Activated T-cell treated with anti-CD3 and anti-CD28 coated beads, Interleukin-2, amount 50 U/mL, for 24 hours (primary cell): ENCODE measurements at regions not wholly inside any gene's neighbourhood (a gene's known extent, or its start where the extent isn't known, plus 50 kb on each side); places are given as distances from the start of the nearest gene placed in this dataset.

Experiments used
- DNase-seq: peaks from one replicate; pipeline ENCODE4 v3.0.0-alpha.2; 2020
- H3K27ac Mint-ChIP-seq: 2 replicates; pipeline ENCODE4 v1.8.0; 2020; ENCODE audit warnings: mild to moderate bottlenecking, mixed read lengths
- H3K27me3 Mint-ChIP-seq: 2 replicates; pipeline ENCODE4 v1.8.0; 2020; ENCODE audit warnings: mixed read lengths
- H3K36me3 Mint-ChIP-seq: 2 replicates; pipeline ENCODE4 v1.8.0; 2020; ENCODE audit warnings: low read depth, mixed read lengths
- H3K4me1 Mint-ChIP-seq: 2 replicates; pipeline ENCODE4 v1.8.0; 2020; ENCODE audit warnings: low read depth, mixed read lengths
- H3K4me3 Mint-ChIP-seq: 2 replicates; pipeline ENCODE4 v1.8.0; 2020; ENCODE audit warnings: mild to moderate bottlenecking, moderate library complexity, mixed read lengths
- H3K9me3 Mint-ChIP-seq: 2 replicates; pipeline ENCODE4 v1.8.0; 2020; ENCODE audit warnings: mixed read lengths

- Mint-ChIP-seq H3K4me1 (peaks cover 19% of the 10 kb centered on the region), H3K9me3 (no peaks in the 10 kb centered on the region), H3K27ac (no peak overlapping the region), H3K27me3 (peaks cover 5% of the 10 kb centered on the region), H3K4me3 (no peak overlapping the region), H3K36me3 (no peaks in the 10 kb centered on the region)
- DNase-seq = no peak
Measured at GRCh38 chr20:2203436-2203835, 92.4 kb upstream of the TGM3 start.

GRCh38 chr20:2204021-2204420 is 91.8 kb upstream of the TGM3 start:
- Mint-ChIP-seq H3K4me1 (peaks cover 22% of the 10 kb centered on the region), H3K27ac (no peak overlapping the region), H3K4me3 (no peak overlapping the region), H3K27me3 (peaks cover 5% of the 10 kb centered on the region), H3K9me3 (no peaks in the 10 kb centered on the region), H3K36me3 (no peaks in the 10 kb centered on the region)
- no peak for DNase-seq

- Mint-ChIP-seq H3K27me3 (peaks cover 5% of the 10 kb centered on the region), H3K36me3 (no peaks in the 10 kb centered on the region), H3K4me1 (peaks cover 22% of the 10 kb centered on the region), H3K27ac (peak overlapping the region; percentile 83), H3K4me3 (peak overlapping the region; percentile 77), H3K9me3 (no peaks in the 10 kb centered on the region)
- DNase-seq = peak; percentile 84
Measured at GRCh38 chr20:2206957-2207769, 88.6 kb upstream of the TGM3 start.

GRCh38 chr20:2207770-2208097 is 88.1 kb upstream of the TGM3 start:
- no peak for DNase-seq
- Mint-ChIP-seq H3K27ac (peak overlapping the region; percentile 83), H3K27me3 (peaks cover 5% of the 10 kb centered on the region), H3K4me3 (peak overlapping the region; percentile 77), H3K4me1 (peaks cover 22% of the 10 kb centered on the region), H3K36me3 (no peaks in the 10 kb centered on the region), H3K9me3 (no peaks in the 10 kb centered on the region)

- H3K36me3 Mint-ChIP-seq = no peaks in the 10 kb centered on the region
- H3K27ac Mint-ChIP-seq = no peak overlapping the region
- no peak overlapping the region for H3K4me3 Mint-ChIP-seq
- peaks cover 22% of the 10 kb centered on the region for H3K4me1 Mint-ChIP-seq
- DNase-seq = no peak
- H3K27me3 Mint-ChIP-seq = peaks cover 5% of the 10 kb centered on the region
- H3K9me3 Mint-ChIP-seq = no peaks in the 10 kb centered on the region
Measured at GRCh38 chr20:2208897-2209296, 86.9 kb upstream of the TGM3 start.

GRCh38 chr20:2210646-2211552 is 84.9 kb upstream of the TGM3 start:
- Mint-ChIP-seq H3K27me3 (peaks cover 7% of the 10 kb centered on the region), H3K4me3 (no peak overlapping the region), H3K9me3 (no peaks in the 10 kb centered on the region), H3K27ac (no peak overlapping the region), H3K4me1 (peaks cover 19% of the 10 kb centered on the region), H3K36me3 (no peaks in the 10 kb centered on the region)
- no peak for DNase-seq

- no peak overlapping the region for H3K4me3 Mint-ChIP-seq
- no peaks in the 10 kb centered on the region for H3K36me3 Mint-ChIP-seq
- H3K27ac Mint-ChIP-seq = no peak overlapping the region
- H3K9me3 Mint-ChIP-seq = no peaks in the 10 kb centered on the region
- no peak for DNase-seq
- peaks cover 8% of the 10 kb centered on the region for H3K27me3 Mint-ChIP-seq
- H3K4me1 Mint-ChIP-seq = peaks cover 10% of the 10 kb centered on the region
Measured at GRCh38 chr20:2212456-2213015, 83.3 kb upstream of the TGM3 start.

- Mint-ChIP-seq H3K4me1 (peaks cover 8% of the 10 kb centered on the region), H3K27ac (no peak overlapping the region), H3K4me3 (no peak overlapping the region), H3K36me3 (no peaks in the 10 kb centered on the region), H3K27me3 (peaks cover 8% of the 10 kb centered on the region), H3K9me3 (no peaks in the 10 kb centered on the region)
- DNase-seq = no peak
Measured at GRCh38 chr20:2213401-2213800, 82.4 kb upstream of the TGM3 start.

GRCh38 chr20:2217857-2218539 is 77.8 kb upstream of the TGM3 start:
- Mint-ChIP-seq H3K27me3 (peaks cover 8% of the 10 kb centered on the region), H3K4me1 (peaks cover 12% of the 10 kb centered on the region), H3K36me3 (no peaks in the 10 kb centered on the region), H3K9me3 (peaks cover 10% of the 10 kb centered on the region), H3K27ac (peak overlapping the region; percentile 55), H3K4me3 (no peak overlapping the region)
- no peak for DNase-seq

GRCh38 chr20:2219481-2220006 is 76.3 kb upstream of the TGM3 start:
- no peak for DNase-seq
- Mint-ChIP-seq H3K27me3 (peaks cover 7% of the 10 kb centered on the region), H3K4me3 (no peak overlapping the region), H3K36me3 (no peaks in the 10 kb centered on the region), H3K27ac (no peak overlapping the region), H3K9me3 (peaks cover 10% of the 10 kb centered on the region), H3K4me1 (peaks cover 12% of the 10 kb centered on the region)

GRCh38 chr20:2220298-2220697 is 75.5 kb upstream of the TGM3 start:
- no peak for DNase-seq
- Mint-ChIP-seq H3K9me3 (peaks cover 10% of the 10 kb centered on the region), H3K27ac (no peak overlapping the region), H3K4me1 (peaks cover 12% of the 10 kb centered on the region), H3K27me3 (peaks cover 2% of the 10 kb centered on the region), H3K36me3 (no peaks in the 10 kb centered on the region), H3K4me3 (no peak overlapping the region)

- H3K9me3 Mint-ChIP-seq = peaks cover 10% of the 10 kb centered on the region
Measured at GRCh38 chr20:2221921-2222320, 73.9 kb upstream of the TGM3 start.

GRCh38 chr20:2223558-2224367 is 72.0 kb upstream of the TGM3 start:
- Mint-ChIP-seq H3K36me3 (no peaks in the 10 kb centered on the region), H3K9me3 (peaks cover 10% of the 10 kb centered on the region), H3K27ac (no peak overlapping the region), H3K4me1 (peaks cover 4% of the 10 kb centered on the region), H3K4me3 (no peak overlapping the region), H3K27me3 (no peaks in the 10 kb centered on the region)
- DNase-seq = no peak

More at GRCh38 chr20:2221921-2222320, 73.9 kb upstream of the TGM3 start:
- Mint-ChIP-seq H3K27me3 (no peaks in the 10 kb centered on the region), H3K4me3 (no peak overlapping the region), H3K27ac (no peak overlapping the region), H3K4me1 (peaks cover 12% of the 10 kb centered on the region), H3K36me3 (no peaks in the 10 kb centered on the region)
- no peak for DNase-seq

GRCh38 chr20:2224368-2224639 is 71.5 kb upstream of the TGM3 start:
- DNase-seq = no peak
- Mint-ChIP-seq H3K4me1 (no peaks in the 10 kb centered on the region), H3K9me3 (peaks cover 7% of the 10 kb centered on the region), H3K36me3 (no peaks in the 10 kb centered on the region), H3K4me3 (no peak overlapping the region), H3K27me3 (no peaks in the 10 kb centered on the region), H3K27ac (no peak overlapping the region)
